Neural crest cell (in vitro differentiated cells): ENCODE measurements at regions not wholly inside any gene's neighbourhood (a gene's known extent, or its start where the extent isn't known, plus 50 kb on each side); places are given as distances from the start of the nearest gene placed in this dataset.

Experiments
- DNase-seq: peaks from one replicate; pipeline ENCODE4 v3.0.0; 2021; ENCODE audit warnings: low read depth, mixed read lengths, low spot score
- H3K27ac Mint-ChIP-seq: one replicate; pipeline ENCODE4 v1.8.0; 2021; ENCODE audit warnings: mild to moderate bottlenecking, mixed read lengths; ENCODE audit not compliant: unreplicated experiment
- H3K27me3 Mint-ChIP-seq: 2 replicates; pipeline ENCODE4 v1.8.0; 2021; ENCODE audit warnings: low read depth, mild to moderate bottlenecking, mixed read lengths
- H3K36me3 Mint-ChIP-seq: 2 replicates; pipeline ENCODE4 v1.8.0; 2021; ENCODE audit warnings: low read depth, mild to moderate bottlenecking, mixed read lengths
- H3K4me1 Mint-ChIP-seq: 2 replicates; pipeline ENCODE4 v1.8.0; 2021; ENCODE audit warnings: mixed read lengths
- H3K4me3 Mint-ChIP-seq: one replicate; pipeline ENCODE4 v1.8.0; 2021; ENCODE audit warnings: mild to moderate bottlenecking, mixed read lengths
- H3K9me3 Mint-ChIP-seq: 2 replicates; pipeline ENCODE4 v1.8.0; 2021; ENCODE audit warnings: mixed read lengths
- TF ChIP-seq, protein P1 (sequence below): fragments of 200-600 bp; sonication (generic); conservative IDR thresholded peaks from 2 replicates; pipeline ENCODE4 v1.5.0; 2021; ENCODE audit warnings: antibody characterized with exemption, mild to moderate bottlenecking

DNA sequence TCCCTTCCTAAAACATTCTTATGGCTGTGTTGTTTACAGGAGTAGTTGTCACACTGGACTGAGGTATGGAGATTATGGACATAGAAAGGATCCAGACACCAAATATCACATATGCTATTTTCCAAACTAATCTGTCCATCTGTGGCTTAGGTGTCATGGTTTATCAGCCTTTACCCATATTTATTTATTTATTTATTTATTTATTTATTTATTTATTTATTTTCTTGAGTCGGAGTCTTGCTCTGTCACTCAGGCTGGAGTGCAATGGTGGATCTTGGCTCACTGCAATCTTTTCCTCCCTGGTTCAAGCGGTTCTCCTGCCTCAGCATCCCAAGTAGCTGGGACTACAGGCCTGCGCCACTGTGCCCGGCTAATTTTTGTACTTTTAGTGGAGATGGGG is 1103.1 kb downstream of the MAT2B start:
- no peak overlapping the region for H3K27ac Mint-ChIP-seq
- DNase-seq, result no peak
- H3K4me3 Mint-ChIP-seq, result no peak overlapping the region
- no peaks in the 10 kb centered on the region for H3K27me3 Mint-ChIP-seq
- H3K4me1 Mint-ChIP-seq, result no peaks in the 10 kb centered on the region
- no peaks in the 10 kb centered on the region for H3K9me3 Mint-ChIP-seq
- TF ChIP-seq, protein P1, sequence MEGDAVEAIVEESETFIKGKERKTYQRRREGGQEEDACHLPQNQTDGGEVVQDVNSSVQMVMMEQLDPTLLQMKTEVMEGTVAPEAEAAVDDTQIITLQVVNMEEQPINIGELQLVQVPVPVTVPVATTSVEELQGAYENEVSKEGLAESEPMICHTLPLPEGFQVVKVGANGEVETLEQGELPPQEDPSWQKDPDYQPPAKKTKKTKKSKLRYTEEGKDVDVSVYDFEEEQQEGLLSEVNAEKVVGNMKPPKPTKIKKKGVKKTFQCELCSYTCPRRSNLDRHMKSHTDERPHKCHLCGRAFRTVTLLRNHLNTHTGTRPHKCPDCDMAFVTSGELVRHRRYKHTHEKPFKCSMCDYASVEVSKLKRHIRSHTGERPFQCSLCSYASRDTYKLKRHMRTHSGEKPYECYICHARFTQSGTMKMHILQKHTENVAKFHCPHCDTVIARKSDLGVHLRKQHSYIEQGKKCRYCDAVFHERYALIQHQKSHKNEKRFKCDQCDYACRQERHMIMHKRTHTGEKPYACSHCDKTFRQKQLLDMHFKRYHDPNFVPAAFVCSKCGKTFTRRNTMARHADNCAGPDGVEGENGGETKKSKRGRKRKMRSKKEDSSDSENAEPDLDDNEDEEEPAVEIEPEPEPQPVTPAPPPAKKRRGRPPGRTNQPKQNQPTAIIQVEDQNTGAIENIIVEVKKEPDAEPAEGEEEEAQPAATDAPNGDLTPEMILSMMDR, result no peak
- no peaks in the 10 kb centered on the region for H3K36me3 Mint-ChIP-seq

- no peak overlapping the region for H3K4me3 Mint-ChIP-seq
- no peaks in the 10 kb centered on the region for H3K4me1 Mint-ChIP-seq
- H3K36me3 Mint-ChIP-seq, result no peaks in the 10 kb centered on the region
- no peaks in the 10 kb centered on the region for H3K27me3 Mint-ChIP-seq
- TF ChIP-seq, protein P1, result no peak
- H3K27ac Mint-ChIP-seq, result no peak overlapping the region
- no peak for DNase-seq
- H3K9me3 Mint-ChIP-seq, result no peaks in the 10 kb centered on the region
Measured at GRCh38 chr5:164610374-164610773, 1105.0 kb downstream of the MAT2B start.

GRCh38 chr5:164614707-164615106 is 1109.3 kb downstream of the MAT2B start:
- Mint-ChIP-seq H3K4me3 (no peak overlapping the region), H3K36me3 (no peaks in the 10 kb centered on the region), H3K4me1 (peaks cover 5% of the 10 kb centered on the region), H3K27me3 (no peaks in the 10 kb centered on the region), H3K9me3 (no peaks in the 10 kb centered on the region), H3K27ac (no peak overlapping the region)
- TF ChIP-seq, protein P1, result no peak
- DNase-seq, result no peak

DNA sequence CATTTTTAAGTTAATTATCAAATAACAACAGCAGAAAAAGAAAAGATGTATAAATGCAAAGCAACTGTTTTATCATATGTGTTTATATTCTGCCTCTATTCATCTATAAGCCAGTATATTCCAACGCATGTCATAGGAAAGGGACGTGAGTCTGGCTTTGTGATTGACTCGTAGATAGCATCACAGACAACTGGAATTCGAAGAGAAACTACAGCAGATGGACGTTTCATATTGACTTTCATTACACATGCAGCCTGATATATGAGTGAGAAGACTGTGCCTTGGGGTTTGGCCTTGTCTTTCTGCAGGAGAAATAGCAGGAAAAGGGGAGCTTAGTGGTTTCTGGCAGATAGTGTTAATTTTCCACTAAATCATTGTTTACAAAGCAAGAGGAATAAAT is 1111.9 kb downstream of the MAT2B start:
- Mint-ChIP-seq H3K27me3 (no peaks in the 10 kb centered on the region), H3K27ac (no peak overlapping the region), H3K4me1 (peaks cover 5% of the 10 kb centered on the region), H3K4me3 (no peak overlapping the region), H3K9me3 (no peaks in the 10 kb centered on the region), H3K36me3 (no peaks in the 10 kb centered on the region)
- DNase-seq, result no peak
- TF ChIP-seq, protein P1, result no peak

DNA sequence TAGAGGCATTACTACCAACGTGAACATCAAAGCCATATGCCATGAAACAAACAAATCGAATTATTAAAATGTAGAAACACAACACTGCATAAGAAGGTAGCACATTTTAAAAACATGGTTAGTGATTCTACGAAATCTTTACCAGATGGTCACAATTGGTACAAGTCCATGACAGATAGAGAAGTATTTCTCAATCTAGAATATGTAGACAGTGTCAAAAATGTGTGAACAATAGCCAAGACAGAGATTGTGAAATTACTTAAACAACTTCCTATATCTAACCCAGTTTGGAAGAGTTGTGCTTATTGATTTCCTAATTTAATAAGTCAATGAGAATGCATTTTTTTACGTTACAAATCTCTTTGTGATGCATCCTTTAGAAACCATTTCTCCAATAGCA is 1121.6 kb downstream of the MAT2B start:
- Mint-ChIP-seq H3K4me3 (no peak overlapping the region), H3K27ac (no peak overlapping the region), H3K9me3 (peaks cover 3% of the 10 kb centered on the region), H3K27me3 (no peaks in the 10 kb centered on the region), H3K36me3 (no peaks in the 10 kb centered on the region), H3K4me1 (no peaks in the 10 kb centered on the region)
- DNase-seq, result no peak
- TF ChIP-seq, protein P1, result no peak

- TF ChIP-seq, protein P1, result no peak
- Mint-ChIP-seq H3K27ac (no peak overlapping the region), H3K4me1 (no peaks in the 10 kb centered on the region), H3K36me3 (no peaks in the 10 kb centered on the region), H3K9me3 (no peaks in the 10 kb centered on the region), H3K27me3 (no peaks in the 10 kb centered on the region), H3K4me3 (no peak overlapping the region)
- no peak for DNase-seq
Measured at GRCh38 chr5:164636456-164636855, 1131.0 kb downstream of the MAT2B start.
